NCI-H526 (cell line): ENCODE measurements at regions not wholly inside any gene's neighbourhood (a gene's known extent, or its start where the extent isn't known, plus 50 kb on each side); places are given as distances from the start of the nearest gene placed in this dataset.
"Not testable (repeated sequence)": the region's sequence is repeated elsewhere in the genome, so short reads cannot be mapped to it uniquely, and the experiment has no call there.

Source experiments
- DNase-seq, 2 experiments: peaks; one replicate each; lab custom pipeline; 2025; lab: John Stamatoyannopoulos, UW

- no peak for DNase-seq
These were observed 299.2 kb upstream of the ZNF608 start for GRCh38 chr5:125045646-125046045.

GRCh38 chr5:125046838-125047237 is 300.4 kb upstream of the ZNF608 start:
- DNase-seq = no peak

GRCh38 chr5:125047871-125048270 is 301.4 kb upstream of the ZNF608 start:
- no peak for DNase-seq

- no peak for DNase-seq
These were observed 303.6 kb upstream of the ZNF608 start for GRCh38 chr5:125049721-125050702.

GRCh38 chr5:125050926-125051325 is 304.5 kb upstream of the ZNF608 start:
- DNase-seq = no peak

- DNase-seq = no peak
These were observed 306.1 kb upstream of the ZNF608 start for GRCh38 chr5:125052584-125052983.

- no peak for DNase-seq
These were observed 306.7 kb upstream of the ZNF608 start for GRCh38 chr5:125053179-125053578.

GRCh38 chr5:125054146-125054545 is 307.7 kb upstream of the ZNF608 start:
- DNase-seq = no peak

GRCh38 chr5:125056671-125057485 is 310.4 kb upstream of the ZNF608 start:
- DNase-seq = no peak

- DNase-seq = no peak
These were observed 311.7 kb upstream of the ZNF608 start for GRCh38 chr5:125057912-125058826.

- no peak for DNase-seq
These were observed 313.0 kb upstream of the ZNF608 start for GRCh38 chr5:125059255-125060002.

- no peak for DNase-seq
These were observed 315.3 kb upstream of the ZNF608 start for GRCh38 chr5:125061726-125062125.

- DNase-seq = peak in 1 of 2 experiments; percentile 38
These were observed 318.4 kb upstream of the ZNF608 start for GRCh38 chr5:125064621-125065438.

GRCh38 chr5:125065741-125066140 is 319.3 kb upstream of the ZNF608 start:
- DNase-seq = no peak

GRCh38 chr5:125070961-125071360 is 324.5 kb upstream of the ZNF608 start:
- DNase-seq = no peak

GRCh38 chr5:125073090-125073489 is 326.7 kb upstream of the ZNF608 start:
- no peak for DNase-seq

GRCh38 chr5:125075567-125075966 is 329.1 kb upstream of the ZNF608 start:
- DNase-seq = no peak

- DNase-seq = not testable (repeated sequence)
These were observed 332.6 kb upstream of the ZNF608 start for GRCh38 chr5:125079028-125079427.

- no peak for DNase-seq
These were observed 334.7 kb upstream of the ZNF608 start for GRCh38 chr5:125081101-125081500.

GRCh38 chr5:125083981-125084380 is 337.5 kb upstream of the ZNF608 start:
- DNase-seq = no peak
